NCI-H446 treated with DMSO at 0.1 percent for 48 hours (cell line): ENCODE measurements at regions not wholly inside any gene's neighbourhood (a gene's known extent, or its start where the extent isn't known, plus 50 kb on each side); places are given as distances from the start of the nearest gene placed in this dataset.
"Not testable (repeated sequence)": the region's sequence is repeated elsewhere in the genome, so short reads cannot be mapped to it uniquely, and the experiment has no call there.

Experiments used
- DNase-seq: peaks from one replicate; lab custom pipeline; 2025; lab: John Stamatoyannopoulos, UW

DNA sequence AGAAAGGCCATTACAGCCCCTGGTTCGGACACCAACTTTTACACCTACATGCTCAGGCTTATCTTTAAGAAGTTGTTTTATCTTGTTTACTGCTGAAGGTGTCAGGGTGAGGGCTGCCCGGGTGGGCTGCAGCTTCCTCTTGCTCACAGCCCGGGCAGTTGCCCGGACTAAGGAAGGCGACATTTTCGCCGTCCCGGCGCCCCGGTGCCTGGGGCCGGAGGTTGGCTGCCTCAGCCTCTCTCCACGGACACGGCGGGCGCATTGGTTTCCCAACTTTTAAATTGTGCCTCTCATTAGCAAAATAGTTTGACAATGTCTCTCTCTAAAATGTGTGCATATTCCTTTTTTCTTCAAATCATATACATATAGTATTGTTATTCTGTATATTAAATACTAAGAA lies 198.5 kb downstream of the LRRC70 start:
- DNase-seq, result not testable (repeated sequence)

DNA sequence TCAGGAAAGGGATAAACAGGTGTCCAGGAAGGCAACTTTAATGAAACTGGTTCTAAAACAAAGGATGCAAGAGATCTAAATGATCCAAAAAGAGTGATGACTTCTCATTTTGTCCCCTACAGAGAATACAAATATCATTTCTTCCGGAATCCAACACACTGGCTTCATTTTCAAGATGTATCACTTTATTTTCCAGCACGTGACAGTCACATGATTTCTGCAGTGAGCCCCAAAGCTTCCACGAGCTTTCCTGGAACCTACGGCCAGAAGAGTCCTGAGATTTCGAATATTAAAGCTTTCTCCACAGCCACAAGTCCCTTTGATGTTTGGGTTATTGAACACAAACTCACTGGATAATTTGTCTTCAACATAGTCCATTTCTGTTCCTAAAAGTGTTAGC lies 198.0 kb downstream of the LRRC70 start:
- DNase-seq, result not testable (repeated sequence)

DNA sequence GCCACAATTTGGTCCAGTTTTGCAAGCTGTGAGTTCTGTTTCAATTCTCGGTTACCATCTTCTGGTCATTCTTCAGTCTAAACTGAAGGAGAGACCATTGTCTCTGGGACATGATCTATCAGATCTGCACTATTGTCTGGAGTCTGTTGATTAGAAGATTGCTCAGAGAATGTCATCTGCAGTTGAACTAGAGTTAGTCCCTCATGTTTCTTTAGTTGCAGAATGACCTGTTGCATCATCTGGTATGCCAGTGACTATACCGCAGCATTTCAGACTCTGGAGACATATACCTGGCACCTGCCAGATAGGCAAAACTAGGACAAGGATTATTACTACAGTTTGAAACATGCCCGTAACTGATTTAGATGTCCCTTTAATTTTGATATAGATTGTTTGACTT lies 194.8 kb downstream of the LRRC70 start:
- DNase-seq, result no peak

DNA sequence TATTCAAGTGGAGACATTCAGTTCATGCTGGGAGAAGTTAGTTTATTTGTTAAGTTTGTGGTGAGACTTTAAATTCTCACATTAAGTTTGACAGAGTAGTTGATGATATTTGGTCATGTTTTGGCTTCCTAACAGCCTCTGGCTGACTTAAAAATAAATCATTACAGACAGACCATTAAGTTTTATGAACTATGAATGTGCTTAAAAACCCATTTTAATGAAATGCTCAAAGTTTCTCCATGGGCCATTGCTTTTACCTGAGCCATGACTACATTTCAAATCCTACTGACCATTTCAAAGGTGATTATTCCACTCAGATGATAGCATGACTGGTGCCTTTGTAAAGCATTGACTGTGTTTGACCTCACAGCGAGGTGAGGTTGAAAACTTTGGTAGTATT lies 192.7 kb downstream of the LRRC70 start:
- no peak for DNase-seq

DNA sequence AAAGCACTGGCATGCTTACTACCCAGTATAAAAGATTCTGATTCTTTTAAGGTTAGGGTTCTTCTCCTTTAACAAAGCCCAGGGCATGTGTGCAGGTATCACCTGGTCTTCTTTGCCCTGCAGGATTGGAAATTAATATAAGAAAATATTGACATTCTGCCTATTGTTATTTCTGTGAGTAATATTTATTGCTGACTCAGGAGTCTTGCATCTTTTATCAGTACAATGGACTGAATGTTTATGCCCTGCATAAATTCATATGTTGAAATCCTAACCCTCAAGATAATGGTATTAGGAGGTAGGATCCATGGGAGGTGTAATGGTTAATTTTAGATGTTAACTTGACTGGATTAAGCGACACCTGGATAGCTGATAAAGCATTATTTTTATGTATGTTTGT lies 189.0 kb downstream of the LRRC70 start:
- DNase-seq, result no peak

DNA sequence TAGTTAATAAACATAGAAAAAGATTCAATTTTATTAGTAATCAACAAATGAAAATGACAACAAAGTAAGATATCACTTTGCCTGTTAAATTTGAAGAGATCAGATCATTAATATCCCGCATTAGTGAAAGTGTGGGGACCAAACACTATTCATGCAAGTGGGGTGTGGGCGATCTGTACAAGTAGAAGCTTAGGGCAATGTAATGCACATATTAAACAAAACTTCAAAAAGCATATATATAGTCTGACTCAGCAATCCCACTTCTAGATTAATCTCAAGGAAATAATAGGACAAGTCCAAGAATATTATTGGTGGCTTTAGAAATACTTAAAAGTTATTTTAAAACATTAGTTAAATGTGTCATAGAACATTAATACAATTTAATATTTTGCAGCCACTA lies 188.5 kb downstream of the LRRC70 start:
- DNase-seq, result no peak

DNA sequence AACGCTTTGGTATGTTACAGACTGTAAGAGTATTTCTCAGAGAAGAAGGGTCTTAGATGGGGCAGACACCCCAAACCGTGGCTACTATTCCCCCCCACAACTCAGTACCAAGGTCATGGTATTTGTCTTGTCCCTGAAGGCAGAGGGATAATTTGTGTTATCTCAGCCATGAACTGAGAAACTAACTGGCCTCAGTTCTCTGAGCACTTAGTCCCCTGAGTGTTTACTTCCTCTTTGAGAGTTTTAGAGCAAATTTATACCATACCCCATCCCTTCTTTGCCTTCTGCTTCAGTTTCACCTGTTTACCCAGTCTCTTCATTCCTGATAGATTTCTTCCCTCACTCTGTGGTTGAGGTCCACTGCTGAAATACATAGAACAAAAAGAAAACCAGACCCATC lies 183.9 kb downstream of the LRRC70 start:
- no peak for DNase-seq

DNA sequence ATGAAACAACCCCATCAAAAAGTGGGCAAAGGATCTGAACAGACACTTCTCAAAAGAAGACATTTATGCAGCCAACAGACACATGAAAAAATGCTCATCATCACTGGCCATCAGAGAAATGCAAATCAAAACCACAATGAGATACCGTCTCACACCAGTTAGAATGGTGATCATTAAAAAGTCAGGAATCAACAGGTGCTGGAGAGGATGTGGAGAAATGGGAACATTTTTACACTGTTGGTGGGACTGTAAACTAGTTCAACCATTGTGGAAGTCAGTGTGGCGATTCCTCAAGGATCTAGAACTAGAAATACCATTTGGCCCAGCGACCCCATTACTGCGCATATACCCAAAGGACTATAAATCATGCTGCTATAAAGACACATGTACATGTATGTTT lies 179.1 kb downstream of the LRRC70 start:
- not testable (repeated sequence) for DNase-seq

DNA sequence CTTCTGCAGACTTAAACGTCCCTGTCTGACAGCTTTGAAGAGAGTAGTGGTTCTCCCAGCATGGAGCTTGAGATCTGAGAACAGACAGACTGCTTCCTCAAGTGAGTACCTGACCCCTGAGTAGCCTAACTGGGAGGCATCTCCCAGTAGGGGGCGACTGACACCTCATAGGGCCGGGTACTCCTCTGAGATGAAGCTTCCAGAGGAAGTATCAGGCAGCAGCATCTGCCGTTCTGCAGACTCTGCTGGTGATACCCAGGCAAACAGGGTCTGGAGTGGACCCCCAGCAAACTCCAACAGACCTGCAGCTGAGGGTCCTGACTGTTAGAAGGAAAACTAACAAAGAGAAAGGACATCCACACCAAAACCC lies 174.4 kb downstream of the LRRC70 start:
- not testable (repeated sequence) for DNase-seq

DNA sequence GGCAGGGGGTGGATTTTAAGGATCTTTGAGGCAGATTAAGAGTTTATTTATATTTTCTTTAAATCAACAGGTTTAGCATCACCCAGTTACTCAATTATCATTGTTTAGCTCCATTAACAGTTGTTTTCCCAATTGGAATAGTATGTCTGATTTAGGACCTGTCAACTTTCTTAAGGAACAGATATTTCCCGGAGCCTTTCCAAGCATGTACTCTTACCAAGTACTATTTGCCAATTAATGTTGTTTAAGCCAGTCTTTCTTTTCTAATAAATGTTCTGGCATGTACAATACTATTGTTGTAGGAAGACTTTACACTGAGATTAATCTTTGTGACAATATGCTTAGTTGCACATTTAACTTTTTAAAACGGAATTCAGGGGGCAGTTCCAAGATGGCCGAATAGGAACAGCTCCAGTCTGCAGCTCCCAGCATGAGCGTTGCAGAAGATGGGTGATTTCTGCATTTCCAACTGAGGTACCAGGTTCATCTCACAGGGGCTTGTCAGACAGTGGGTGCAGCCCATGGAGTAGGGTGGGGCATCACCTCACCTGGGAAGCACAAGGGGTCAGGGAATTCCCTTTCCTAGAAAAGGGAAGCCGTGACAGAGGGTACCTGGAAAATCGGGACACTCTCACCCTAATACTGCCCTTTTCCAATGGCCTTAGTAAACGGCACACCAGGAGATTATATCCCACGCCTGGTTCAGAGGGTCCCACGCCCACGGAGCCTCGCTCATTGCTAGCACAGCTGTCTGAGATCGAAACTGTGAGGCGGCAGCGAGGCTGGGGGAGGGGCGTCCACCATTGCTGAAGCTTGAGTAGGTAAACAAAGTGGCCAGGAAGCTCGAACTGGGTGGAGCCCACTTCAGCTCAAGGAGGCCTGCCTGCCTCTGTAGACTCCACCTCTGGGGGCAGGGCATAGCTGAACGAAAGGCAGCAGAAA lies 173.7 kb downstream of the LRRC70 start:
- not testable (repeated sequence) for DNase-seq

DNA sequence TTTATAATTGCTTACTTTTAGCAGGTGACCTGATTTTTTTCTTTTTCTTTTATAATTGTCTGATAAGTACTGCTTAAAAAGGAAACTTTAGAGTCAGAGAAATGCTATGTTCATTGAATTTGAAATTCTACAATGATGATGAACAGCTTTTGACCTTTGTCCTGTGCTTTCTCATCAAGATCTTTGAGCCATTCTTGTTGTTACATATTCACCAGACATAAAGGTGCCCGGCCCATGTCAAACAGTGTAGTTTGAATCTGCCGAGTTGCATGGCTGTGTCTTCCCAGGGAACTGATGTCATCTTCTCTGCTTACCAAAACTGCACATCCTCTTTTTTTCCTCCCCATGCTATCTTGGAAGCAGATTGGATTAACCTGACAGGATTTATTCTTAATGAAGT lies 163.6 kb downstream of the LRRC70 start:
- DNase-seq, result no peak

DNA sequence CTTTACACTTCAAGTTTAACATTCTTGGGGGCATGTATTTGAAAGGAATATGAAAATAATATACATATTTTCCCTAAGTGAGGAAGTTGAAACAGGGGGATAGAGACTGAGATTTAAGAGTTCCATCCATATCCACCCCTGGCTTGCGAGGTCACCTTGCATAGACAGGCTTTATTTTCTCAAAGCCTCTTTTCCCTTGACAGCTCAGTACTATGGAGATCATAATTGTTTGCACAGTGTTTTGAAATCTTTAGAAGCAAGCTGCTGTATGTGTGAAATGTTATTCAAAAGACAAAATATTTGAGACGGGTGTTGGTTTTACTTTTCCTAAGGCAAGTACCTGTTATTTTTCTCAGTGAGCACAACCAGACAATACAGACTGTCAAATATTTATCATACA lies 163.1 kb downstream of the LRRC70 start:
- no peak for DNase-seq

DNA sequence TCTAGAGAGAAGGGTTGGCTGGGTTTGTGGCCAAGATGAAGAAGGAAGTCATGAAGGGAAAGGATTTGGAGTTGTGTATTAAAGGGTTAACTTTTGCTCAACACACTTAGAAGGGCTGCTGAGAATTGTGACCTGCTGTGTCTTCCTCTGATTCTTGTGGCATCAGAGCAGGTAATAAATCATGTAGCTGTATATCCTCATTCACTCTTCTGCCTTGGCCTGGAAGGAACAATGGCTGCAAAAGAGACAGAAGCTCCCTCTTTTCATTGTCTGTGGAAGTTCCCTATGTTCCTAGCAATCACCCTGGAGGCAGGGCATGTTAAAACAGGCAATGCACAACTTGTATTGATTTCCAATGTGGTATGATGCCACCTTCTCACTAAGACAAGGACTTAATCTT lies 159.1 kb downstream of the LRRC70 start:
- no peak for DNase-seq

DNA sequence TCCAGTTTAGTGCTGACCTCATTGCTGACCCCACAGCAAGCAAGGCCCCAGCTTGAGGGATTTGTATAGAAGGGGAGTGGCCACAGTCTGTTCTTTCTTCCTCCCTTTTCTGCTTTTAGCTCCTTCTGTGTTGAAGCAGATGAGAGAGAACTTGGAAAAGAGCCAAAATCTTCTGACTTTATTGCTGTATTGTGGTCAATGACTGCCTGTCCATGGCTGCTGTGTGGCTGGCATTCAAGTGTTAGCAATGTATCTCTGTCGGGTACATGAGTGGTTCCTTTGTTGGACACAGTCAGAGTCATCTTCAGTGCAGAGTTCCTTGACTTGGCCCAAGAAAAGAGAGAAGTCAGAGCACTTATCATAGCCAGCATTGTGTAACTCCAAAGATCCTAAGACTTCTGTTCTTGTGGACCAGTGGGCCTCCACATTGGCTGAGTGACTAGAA lies 154.1 kb downstream of the LRRC70 start:
- no peak for DNase-seq

DNA sequence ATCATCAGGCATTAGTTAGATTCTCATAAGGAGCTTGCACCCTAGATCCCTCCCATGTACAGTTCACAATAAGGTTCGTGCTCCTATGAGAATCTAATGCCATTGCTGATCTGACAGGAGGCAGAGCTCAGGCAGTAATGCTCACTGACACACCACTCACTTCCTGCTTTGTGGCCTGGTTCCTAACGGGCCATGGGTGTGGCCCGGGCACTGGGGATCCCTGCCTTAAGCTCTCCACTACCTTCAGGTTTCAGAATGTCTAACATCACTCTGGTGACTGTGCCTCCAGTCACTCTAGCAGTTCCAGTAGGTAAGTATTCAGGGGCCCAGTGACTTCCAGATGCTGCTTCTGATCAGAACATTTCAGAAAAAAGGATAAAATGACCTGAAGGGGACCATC lies 152.4 kb downstream of the LRRC70 start:
- no peak for DNase-seq

DNA sequence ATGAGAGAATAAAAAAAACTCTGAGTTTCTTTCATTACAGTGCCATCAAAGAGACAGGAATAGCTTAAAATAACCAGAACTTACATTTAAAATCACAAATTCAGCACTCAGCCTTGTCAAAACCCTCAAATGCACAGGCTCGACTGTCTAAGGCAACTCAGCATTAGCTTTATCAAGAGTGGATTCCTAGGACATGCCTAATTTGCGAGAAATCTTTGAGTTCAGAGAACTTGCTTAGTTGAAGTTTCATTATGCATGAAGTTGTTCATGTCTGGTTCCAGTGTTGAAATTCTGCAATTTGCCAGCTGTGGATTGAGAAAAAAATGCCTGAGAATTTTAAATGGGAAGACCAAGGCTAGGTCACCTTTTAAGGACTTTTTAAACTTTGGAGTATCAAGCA lies 151.1 kb downstream of the LRRC70 start:
- DNase-seq, result no peak

DNA sequence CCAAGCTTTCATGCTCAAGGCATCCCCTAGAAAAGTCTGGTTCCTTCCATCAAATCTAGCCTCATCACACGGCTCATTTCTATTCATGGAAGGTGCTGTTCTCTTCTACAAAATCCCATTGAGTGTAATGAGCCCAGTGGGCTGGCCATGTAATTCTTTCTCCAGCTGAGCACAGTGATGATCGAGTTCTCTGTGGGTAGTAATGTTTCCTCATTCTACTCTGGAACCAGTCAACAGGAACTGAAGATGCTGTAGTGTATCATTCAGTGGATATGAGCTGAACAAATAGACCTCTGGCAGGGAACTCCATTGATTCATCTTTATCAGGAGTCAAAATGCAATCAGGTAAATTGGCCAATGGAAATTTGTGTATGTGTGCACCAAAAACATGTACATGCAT lies 149.2 kb downstream of the LRRC70 start:
- no peak for DNase-seq

DNA sequence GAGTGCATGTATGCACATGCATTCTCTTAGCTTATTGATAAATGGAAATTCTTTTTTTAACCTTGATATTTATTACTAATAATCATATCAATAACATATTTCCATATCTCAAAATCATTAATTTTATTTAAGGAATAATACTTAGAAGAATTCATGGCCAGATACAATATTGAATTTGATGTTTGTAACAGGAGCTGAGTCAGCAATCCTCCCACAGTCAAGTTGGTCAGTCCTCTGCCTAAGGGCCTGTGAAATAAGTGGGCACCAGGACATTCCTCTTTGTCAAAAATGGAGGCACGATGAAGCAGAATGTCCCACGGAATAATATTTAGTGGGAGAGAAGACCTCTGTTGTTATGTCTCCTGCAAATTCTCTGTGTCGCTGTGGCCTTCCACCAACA lies 148.6 kb downstream of the LRRC70 start:
- no peak for DNase-seq

DNA sequence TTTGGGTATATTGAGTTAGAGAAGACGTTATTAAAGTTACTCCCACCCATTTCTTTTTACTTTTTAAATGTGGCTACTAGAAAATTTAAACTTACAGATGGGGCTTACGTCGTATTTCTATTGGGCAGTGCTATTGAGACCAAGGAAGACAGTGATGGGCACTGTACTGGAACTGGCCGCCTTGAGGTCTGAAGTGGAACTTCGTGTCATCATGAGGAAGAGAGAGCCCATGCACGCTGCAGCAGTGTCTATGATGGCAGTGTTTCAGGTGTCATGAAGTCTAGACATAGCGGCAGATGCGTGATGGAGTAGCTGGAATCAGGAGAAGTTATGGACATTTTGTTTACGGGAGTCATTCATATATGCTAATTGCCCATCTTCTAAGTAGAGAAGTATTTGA lies 143.7 kb downstream of the LRRC70 start:
- no peak for DNase-seq

DNA sequence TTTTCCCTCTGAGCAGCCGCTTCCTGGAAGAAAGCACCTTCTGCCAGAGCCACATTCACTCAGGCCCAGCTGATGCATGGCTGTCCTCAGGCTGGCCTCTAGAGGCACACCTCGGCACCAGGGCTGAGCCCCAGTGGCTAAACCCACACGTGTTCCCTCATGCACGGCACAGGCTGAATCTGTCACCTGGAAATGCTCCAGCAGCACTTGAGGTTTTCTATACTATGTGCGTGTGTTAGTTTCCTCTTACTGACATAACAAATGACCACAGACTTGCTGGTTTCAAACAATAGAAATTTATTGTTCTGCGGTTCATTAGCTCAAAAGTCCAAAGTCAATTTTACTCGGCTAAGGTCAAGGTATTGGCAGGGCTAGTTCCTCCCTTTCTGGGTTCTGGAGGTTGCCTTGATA lies 141.4 kb downstream of the LRRC70 start:
- DNase-seq, result no peak

DNA sequence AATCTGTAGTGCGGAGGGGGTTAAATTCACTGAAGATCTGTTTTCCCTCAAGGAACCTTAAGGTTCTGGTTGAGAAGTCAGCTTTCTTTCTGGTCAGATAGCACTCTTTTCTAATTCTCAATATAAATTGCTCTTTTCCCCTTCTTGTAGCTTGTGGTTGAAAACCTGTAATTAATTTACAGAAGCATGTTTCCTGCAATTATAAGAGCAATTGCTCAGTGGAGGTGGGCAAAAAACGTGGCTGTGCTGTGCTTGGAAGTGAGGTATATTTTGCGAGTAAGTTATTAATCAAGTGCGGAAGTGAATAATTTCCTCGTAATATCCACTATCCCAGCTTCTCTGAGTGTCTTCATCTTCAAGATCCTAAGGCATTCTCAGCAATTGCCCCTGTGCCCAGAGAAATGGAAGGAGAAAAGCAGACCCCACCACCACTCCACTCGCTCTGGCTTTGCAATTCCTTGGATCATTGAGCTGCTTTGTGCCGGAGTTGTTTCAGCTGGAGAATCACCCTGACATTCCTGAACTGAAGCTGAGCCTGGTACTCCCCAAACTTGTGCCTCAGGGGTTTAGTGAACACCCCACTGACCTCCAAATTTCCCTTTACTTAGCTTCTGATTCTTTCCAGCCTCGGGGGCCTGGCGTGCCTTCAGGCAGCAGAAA lies 140.6 kb downstream of the LRRC70 start:
- no peak for DNase-seq

DNA sequence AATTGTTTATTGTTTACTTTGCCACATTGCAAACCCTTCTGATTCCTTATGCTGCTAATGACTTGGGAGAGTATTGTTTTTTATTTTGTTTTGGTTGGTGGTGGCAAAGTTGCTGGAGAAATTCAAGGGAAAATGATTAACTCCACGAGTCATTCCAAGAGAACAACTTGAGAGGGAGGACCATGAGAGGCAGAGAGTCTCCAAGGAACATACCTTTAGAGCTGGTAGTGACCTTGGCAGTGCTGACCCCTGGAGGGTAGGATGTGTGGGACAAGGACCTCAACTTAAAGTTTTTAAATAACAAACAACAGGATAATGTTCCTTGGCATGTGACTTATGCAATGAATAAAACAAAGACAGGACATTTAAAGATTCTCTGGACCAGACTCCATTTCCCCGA lies 139.7 kb downstream of the LRRC70 start:
- no peak for DNase-seq

DNA sequence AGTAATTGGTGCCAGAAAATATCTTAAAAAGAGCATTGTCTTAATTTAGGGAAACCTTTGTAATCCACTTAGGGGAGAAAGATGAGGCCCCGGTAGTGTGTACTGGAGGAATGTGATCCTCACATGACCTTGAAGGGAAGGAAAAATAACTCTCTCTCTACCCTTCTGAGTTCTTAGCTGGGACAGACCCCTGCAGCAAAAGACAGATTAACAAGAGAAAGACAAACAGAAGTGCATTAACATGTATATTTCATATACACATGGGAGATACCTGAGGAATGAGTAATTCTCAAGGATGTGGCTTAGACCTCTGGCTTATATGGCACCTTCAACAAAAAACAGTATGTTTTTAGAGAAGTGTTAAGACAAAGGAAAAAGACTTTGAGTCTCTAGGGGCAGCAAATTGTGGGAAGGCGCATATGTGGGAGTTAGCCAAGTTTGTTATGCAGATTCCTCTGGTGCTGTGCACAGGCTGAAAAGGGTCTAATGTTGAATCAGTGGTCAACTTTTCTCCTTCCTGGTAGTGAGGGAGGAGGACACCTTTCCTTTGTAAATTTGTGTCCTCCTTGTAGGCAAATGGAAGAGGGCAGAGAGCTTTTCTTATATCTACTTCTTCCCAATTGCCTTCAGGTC lies 138.8 kb downstream of the LRRC70 start:
- DNase-seq, result no peak
